ENCODE measurements at regions not wholly inside any gene's neighbourhood (a gene's known extent, or its start where the extent isn't known, plus 50 kb on each side); places are given as distances from the start of the nearest gene placed in this dataset.

DNA sequence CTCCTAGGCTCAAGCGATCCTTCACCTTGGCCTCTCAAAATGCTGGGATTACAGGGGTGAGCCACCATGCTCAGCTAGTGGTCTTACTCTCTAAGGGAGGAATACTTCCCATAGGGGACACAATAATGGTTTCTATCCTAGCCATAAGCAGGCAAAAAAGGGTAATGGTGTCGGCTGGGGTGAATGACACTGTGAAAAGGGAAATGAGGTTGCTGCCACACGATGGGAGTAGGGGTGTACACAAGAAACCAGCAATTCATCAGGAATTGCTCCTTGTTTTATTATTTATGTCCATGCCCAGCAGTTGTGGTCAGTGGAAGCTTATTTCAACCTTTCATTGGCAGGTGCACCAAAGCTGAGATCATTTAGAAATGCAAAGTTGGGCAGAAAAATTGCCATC lies 70.3 kb upstream of the ZFR start:
- TF ChIP-seq, protein P1, sequence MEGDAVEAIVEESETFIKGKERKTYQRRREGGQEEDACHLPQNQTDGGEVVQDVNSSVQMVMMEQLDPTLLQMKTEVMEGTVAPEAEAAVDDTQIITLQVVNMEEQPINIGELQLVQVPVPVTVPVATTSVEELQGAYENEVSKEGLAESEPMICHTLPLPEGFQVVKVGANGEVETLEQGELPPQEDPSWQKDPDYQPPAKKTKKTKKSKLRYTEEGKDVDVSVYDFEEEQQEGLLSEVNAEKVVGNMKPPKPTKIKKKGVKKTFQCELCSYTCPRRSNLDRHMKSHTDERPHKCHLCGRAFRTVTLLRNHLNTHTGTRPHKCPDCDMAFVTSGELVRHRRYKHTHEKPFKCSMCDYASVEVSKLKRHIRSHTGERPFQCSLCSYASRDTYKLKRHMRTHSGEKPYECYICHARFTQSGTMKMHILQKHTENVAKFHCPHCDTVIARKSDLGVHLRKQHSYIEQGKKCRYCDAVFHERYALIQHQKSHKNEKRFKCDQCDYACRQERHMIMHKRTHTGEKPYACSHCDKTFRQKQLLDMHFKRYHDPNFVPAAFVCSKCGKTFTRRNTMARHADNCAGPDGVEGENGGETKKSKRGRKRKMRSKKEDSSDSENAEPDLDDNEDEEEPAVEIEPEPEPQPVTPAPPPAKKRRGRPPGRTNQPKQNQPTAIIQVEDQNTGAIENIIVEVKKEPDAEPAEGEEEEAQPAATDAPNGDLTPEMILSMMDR (IDR thresholded peaks at IDR 0.05), result no peak
- TF ChIP-seq POLR2A (IDR thresholded peaks at IDR 0.05), result no peak
